ENCODE measurements at regions not wholly inside any gene's neighbourhood (a gene's known extent, or its start where the extent isn't known, plus 50 kb on each side); places are given as distances from the start of the nearest gene placed in this dataset.

DNA sequence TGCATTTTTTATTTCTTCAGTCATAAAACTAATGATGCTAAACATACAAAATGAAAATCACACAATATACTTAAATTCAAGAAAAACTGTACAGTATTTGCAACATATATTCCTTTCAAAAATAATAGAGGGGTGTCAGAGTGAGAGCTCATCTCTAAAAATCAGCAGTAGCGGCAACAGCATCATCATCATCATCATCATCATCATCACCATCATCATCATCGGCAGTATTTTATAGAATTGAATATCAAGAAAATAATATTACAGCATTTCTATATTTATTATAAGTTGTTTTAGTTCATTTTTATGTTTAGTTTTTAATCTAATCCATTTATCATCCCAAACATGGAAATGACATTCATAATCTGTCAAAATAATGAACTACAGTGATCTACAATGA is 67.4 kb upstream of the PPP1R3A start:
- intact Hi-C loops (cut with micrococcal nuclease), result no loop called here
- Mint-ChIP-seq H3K27ac (no peak overlapping the region), H3K4me1 (no peaks in the 10 kb centered on the region), H3K36me3 (no peaks in the 10 kb centered on the region), H3K4me3 (no peak overlapping the region), H3K9me3 (peaks cover 0 to 3% (median 0%) of the 10 kb centered on the region in 11 donors), H3K27me3 (no peaks in the 10 kb centered on the region)
- Histone ChIP-seq H3K4me3 (ENCODE audit: low read length) (no peak overlapping the region), H3K9me3 (ENCODE audit: control insufficient read depth in 2 of 3, low read length in 3 of 3) (no peaks in the 10 kb centered on the region), H3K27me3 (ENCODE audit: control insufficient read depth in 2 of 2, insufficient read depth in 2 of 2, low read length in 2 of 2) (no peaks in the 10 kb centered on the region), H3K4me1 (ENCODE audit: control insufficient read depth in 2 of 2, insufficient read depth in 2 of 2, low read length in 2 of 2) (no peaks in the 10 kb centered on the region), H3K36me3 (ENCODE audit: control insufficient read depth in 2 of 3, insufficient read depth in 3 of 3, low read length in 3 of 3) (no peaks in the 10 kb centered on the region), H3K27ac (ENCODE audit: low read depth, low read length) (no peak overlapping the region)
- CTCF ChIA-PET, result no interaction called here
- DNase-seq, result no peak
- ATAC-seq, result no peak
- POLR2A ChIA-PET, result no interaction called here

DNA sequence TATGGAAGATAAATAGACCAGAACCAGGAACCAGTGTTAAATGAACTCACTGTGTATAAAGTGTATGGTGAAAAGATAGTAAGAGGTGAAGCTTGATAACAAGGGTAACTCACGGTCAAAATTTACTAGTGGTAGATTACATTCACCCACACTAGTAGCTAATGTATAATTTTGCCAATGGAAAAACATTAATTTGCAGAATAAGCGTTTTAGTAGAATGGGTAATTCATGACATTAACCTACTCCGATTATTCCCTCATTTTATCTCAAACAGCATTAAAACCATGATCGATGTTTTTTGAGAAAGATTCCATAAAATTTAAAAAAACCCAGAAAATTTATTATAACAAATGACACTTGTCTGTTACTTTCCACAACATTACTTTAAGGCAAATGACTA is 57.7 kb upstream of the PPP1R3A start:
- Mint-ChIP-seq H3K9me3 (peaks cover 0 to 7% (median 0%) of the 10 kb centered on the region in 11 donors), H3K4me3 (no peak overlapping the region), H3K36me3 (no peaks in the 10 kb centered on the region), H3K4me1 (no peaks in the 10 kb centered on the region), H3K27me3 (no peaks in the 10 kb centered on the region), H3K27ac (no peak overlapping the region)
- no peak for DNase-seq
- CTCF ChIA-PET, result no interaction called here
- no peak for ATAC-seq
- no peaks in the 10 kb centered on the region for H3K4me1 ChIP-seq (ENCODE audit: control insufficient read depth in 2 of 2, insufficient read depth in 2 of 2, low read length in 2 of 2)
- H3K27me3 ChIP-seq (ENCODE audit: control insufficient read depth in 2 of 2, insufficient read depth in 2 of 2, low read length in 2 of 2), result no peaks in the 10 kb centered on the region
- no peak overlapping the region for H3K4me3 ChIP-seq (ENCODE audit: low read length)
- H3K36me3 ChIP-seq (ENCODE audit: control insufficient read depth in 2 of 3, insufficient read depth in 3 of 3, low read length in 3 of 3), result no peaks in the 10 kb centered on the region
- POLR2A ChIA-PET, result no interaction called here
- H3K27ac ChIP-seq (ENCODE audit: low read depth, low read length), result no peak overlapping the region
- no peaks in the 10 kb centered on the region for H3K9me3 ChIP-seq (ENCODE audit: control insufficient read depth in 2 of 3, low read length in 3 of 3)
- intact Hi-C loops (cut with micrococcal nuclease), result no loop called here

DNA sequence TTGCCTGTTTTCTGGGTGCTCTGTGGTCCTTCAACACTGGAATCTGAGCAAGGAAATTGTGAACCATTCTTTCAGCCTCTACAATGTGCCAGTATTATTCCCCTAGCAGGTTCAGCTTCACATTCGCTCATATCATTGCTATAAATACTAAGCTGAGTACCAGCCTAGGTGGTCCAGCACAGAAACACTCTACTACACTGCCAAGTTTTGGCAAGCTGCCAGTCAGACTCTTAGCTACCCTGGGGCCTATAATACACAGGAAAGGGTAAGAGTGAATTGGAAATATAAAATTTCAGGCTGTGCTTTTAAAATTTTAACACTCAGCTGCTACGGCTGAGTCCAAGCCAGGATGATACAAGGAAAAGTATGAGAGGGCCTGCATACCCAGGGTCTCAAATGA is 49.9 kb upstream of the PPP1R3A start:
- no peaks in the 10 kb centered on the region for H3K27me3 Mint-ChIP-seq
- no peak overlapping the region for H3K4me3 Mint-ChIP-seq
- Histone ChIP-seq H3K4me3 (ENCODE audit: low read length) (no peak overlapping the region), H3K9me3 (ENCODE audit: control insufficient read depth in 2 of 3, low read length in 3 of 3) (no peaks in the 10 kb centered on the region), H3K27me3 (ENCODE audit: control insufficient read depth in 2 of 2, insufficient read depth in 2 of 2, low read length in 2 of 2) (no peaks in the 10 kb centered on the region), H3K36me3 (ENCODE audit: control insufficient read depth in 2 of 3, insufficient read depth in 3 of 3, low read length in 3 of 3) (no peaks in the 10 kb centered on the region), H3K27ac (ENCODE audit: low read depth, low read length) (no peak overlapping the region), H3K4me1 (ENCODE audit: control insufficient read depth in 2 of 2, insufficient read depth in 2 of 2, low read length in 2 of 2) (no peaks in the 10 kb centered on the region)
- intact Hi-C loops (cut with micrococcal nuclease), result no loop called here
- no peak overlapping the region for H3K27ac Mint-ChIP-seq
- H3K9me3 Mint-ChIP-seq, result peaks cover 0 to 12% (median 0%) of the 10 kb centered on the region in 11 donors
- CTCF ChIA-PET, result no interaction called here
- no peak for ATAC-seq
- H3K36me3 Mint-ChIP-seq, result no peaks in the 10 kb centered on the region
- POLR2A ChIA-PET, result no interaction called here
- DNase-seq, result no peak
- H3K4me1 Mint-ChIP-seq, result no peaks in the 10 kb centered on the region
